Islet precursor cell (in vitro differentiated cells): ENCODE measurements at regions not wholly inside any gene's neighbourhood (a gene's known extent, or its start where the extent isn't known, plus 50 kb on each side); places are given as distances from the start of the nearest gene placed in this dataset.
"Not testable (repeated sequence)": the region's sequence is repeated elsewhere in the genome, so short reads cannot be mapped to it uniquely, and the experiment has no call there.

Experiments
- DNase-seq: peaks from one replicate; pipeline ENCODE4 v3.0.0-alpha.2; 2018

DNA sequence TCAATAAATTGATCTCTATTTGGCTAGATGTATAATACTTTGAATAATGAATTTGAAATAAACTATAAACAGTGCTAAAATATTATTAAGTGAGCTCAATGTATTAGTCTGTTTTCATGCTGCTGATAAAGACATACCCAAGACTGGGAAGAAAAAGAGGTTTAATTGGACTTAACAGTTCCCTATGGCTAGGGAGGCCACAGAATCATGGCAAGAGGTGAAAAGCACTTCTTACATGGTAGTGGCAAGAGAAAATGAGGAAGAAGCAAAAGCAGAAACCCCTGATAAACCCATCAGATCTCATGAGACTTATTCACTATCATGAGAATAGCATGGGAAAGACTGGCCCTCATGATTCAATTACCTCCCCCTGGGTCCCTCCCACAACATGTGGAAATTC, 2092.4 kb upstream of the ACO1 start:
- DNase-seq, result not testable (repeated sequence)

DNA sequence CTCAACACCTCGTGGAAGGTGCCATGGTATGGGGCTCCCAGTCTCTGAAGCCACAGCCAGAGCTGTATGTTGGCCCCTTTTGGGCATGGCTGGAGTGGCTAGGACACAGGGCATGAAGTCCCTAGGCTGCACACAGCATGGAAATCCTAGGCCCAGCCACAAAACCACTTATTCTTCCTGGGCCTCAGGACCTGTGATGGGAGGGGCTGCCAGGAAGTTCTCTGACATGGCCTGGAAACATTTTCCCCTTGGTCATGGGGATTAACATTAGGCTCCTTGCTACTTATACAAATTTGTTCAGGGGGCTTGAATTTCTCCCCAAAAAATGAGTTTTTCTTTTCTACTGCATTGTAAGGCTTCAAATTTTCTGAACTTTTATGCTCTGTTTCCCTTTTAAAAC, 2091.2 kb upstream of the ACO1 start:
- no peak for DNase-seq

DNA sequence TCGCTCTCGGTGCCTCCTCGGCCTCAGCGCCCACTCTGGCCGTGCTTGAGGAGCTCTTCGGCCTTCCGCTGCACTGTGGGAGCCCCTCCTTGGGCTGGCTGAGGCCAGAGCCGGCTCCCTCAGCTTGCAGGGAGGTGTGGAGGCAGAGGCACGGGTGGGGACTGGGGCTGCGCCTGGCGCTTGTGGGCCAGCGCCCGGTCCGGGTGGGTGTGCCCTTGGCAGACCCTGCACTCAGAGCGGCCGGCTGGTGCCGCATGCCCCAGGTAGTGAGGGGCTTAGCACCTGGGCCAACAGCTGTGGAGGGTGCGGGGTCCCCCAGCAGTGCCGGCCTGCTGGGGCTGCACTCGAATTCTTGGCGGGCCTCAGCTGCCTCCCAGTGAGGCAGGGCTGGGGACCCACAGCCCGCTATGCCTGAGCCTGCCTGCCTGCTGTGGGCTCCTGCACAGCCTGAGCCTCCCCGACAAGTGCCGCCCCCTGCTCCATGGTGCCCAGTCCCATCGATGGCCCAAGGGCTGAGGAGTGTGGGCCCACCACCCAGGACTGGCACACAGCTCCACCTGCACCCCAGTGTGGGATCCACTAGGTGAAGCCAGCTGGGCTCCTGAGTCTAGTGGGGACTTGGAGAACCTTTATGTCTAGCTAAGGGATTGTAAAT, 2085.2 kb upstream of the ACO1 start:
- no peak for DNase-seq

DNA sequence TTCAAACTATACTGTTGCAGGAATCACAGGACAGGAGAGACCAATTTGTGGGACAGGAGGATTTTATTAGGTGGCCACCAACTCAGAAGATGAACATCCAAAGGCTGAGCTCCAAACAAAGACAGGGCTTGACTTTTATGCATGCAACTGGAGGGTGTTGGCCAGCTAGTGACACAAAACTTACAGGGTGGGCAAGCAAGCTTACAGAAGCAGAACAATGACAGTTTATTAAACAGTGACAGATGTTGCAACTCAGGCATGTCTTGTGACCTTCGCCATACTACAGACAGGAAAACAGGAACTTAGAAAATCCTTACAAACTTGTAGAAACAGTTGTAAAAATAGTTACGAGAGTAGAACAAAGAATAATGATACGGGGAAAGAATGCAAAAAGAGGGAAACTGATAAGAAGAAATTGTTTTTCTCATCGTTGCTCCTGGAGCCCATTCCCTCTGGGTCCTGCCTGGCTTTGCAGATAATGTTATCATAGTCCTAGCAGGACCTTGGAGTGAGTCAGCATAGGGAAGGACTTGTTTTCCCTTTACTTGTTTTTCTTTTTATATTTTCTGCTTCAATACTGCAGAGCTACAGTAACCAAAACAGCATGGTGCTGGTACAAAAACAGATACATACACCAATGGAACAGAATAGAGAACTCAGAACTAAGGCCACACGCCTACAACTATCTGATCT, 2083.0 kb upstream of the ACO1 start:
- no peak for DNase-seq

DNA sequence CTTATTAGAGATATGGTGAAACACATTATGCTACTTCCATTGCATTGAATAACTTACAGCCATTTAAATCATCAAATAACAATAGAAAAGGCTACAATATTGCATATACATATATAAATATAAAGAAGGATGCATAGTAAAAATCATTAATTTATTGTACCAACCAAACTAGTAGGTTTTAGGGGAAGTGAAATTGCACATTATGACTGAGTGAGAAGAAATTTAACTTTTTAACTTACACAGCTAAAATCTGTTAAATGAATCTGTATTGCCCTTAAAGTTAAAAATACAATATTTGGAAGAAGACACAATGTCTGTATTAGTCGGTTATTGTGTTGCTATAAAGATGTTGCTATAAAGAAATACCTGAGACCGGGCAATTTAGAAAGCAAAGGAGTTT, 2073.7 kb upstream of the ACO1 start:
- no peak for DNase-seq

DNA sequence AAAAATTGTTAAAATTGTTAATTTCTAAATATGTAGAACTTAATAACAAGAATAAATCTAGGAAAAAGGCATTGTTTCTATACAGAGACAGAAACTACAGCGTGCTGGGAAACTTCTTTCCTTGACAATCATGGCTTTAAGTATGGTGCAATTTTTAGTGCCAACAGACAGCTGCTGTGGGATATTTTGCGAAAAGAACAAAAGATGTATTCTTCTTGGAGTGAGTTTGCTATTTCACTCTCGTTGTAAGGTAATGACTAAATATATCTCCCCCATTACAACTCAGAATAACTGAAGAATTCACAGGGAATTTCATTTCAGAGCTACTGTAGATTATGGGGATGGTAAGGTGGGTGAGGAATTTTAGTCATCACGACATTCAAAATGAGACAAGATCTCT, 2055.0 kb upstream of the ACO1 start:
- DNase-seq, result no peak

DNA sequence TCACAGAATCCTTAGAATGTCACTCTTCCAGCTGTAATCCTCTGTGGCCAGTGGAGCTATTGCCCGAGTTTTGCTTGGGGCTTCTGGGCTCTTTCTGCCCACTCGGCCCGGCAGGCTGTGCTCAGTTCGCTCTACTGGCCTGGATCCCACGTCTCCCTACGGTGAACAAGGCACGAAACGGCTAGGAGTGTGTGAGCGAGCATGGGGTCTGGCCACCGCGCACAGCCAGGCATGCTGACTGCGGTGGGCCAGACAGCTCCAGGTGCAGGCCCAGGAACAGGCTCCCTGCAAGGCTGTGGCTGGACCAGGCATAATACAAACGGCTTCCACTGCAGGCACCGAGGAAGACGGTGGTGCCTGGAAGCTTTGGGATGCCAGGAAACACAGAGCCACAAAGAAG, 2035.5 kb upstream of the ACO1 start:
- peak; percentile 47 for DNase-seq

DNA sequence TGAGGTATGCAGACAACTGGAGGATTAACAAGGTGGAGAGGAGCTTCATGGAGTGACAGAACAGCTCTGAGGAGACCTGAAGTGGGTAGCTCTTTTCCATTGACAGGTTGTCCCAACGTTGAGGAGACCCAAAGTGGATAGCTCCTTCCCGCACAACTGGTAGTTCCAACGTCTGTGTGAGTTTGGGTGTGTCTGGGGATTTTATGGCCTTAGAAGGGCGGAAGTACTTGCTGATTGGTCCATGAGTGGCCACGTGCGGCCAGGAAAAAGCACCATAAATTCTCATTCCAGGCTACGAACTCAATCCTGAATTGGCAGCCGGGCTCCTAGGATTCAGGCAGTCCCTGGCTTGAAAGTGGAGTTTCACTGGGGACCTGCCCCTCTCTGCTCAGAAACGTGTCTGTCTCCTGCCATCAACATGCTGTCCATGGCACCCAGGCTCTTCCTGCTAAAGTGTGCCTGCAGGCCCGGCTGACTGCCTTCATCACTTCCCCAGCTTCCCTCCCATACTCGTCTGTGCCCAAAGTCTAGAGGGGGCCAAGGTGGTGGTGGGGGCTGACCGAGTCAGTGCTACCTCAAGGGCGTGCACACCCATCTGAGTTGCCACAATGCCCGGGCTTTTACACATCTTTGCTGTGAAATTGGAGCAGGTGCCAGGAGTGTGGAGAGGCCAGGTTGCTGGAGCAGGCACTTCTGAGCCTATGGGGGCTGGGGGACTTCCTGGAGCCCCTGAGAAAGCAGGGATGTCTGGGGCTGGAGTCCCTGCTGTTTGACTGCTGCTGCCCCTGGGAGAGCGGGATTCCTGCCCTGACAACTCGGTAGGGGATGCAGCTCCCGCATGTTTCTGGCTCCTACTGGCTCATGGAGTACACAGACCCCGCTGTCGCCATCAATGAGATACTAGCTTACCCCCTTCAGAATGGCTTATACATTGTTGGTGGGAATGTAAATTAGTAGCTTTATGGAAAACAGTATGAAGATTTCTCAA, 2034.6 kb upstream of the ACO1 start:
- DNase-seq, result peak; percentile 47

DNA sequence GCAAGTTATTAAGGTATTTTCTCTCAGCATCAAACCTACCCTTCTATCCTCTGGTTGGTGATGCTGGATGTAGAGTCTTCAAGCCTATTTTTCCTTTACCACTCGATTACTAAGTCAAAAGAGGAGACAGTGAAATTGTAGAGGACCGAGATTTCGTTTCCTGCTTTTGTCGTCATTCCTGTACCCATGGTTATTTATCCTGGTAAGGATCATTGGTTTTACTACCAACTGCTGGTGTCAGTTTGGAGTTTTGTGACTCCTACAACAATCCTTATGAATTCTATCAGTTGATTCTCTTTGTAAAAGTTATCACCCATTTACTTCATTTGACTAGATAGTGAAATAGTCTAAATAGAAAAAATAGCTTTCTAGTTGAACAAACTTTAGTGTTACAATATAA, 2028.2 kb upstream of the ACO1 start:
- no peak for DNase-seq

DNA sequence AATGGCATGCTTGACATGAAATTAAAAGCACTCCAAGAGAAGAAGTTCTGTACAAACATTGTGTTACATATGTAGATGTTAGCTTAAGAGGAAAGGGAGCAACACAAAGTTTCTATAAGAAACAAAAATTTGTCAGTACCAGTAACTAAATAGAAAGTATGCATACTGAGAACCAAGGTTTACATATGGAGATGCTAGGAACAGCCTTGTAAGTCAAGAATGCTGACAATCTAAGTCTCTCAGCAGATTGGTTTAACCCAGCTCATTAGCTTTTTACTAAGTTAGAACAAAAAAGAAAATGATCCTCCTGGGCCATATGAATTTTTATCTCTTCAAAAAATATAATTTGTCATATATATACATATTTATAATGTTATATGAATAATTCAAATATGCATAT, 2022.1 kb upstream of the ACO1 start:
- DNase-seq, result no peak

DNA sequence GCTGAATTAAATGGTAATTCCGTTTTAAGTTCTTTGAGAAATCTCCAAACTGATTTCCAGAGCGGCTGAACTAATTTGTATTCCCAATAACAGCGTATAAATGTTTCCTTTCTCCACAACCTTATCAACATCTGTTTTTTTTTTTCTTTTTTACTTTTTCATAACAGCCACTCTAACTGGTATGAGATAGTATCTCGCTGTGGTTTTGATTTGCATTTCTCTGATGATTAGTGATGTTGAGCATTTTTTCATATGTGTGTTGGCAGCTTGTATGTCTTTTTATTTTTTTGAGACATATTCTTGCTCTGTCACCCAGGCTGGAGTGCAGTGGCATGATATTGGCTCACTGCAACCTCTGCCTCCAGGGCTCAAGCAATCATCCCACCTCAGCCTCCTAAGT, 2018.3 kb upstream of the ACO1 start:
- peak; percentile 48 for DNase-seq

DNA sequence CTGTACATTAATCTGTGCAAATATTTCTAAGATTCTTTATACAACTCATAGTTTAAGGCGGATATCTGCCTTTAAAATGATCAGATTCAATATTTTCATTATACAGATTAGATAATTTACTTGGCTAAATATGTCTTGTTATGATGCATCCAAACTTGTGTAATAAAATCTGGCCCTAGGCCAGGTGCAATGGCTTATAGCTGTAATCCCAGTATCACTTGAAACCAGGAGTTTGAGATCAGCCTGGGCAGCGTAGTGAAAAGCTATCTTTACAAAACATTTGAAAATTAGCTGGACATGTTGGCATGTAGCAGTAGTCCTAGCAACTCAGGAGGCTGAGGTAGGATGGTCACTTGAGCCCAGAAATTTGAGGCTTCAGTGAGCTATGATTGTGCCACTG, 2002.2 kb upstream of the ACO1 start:
- no peak for DNase-seq

DNA sequence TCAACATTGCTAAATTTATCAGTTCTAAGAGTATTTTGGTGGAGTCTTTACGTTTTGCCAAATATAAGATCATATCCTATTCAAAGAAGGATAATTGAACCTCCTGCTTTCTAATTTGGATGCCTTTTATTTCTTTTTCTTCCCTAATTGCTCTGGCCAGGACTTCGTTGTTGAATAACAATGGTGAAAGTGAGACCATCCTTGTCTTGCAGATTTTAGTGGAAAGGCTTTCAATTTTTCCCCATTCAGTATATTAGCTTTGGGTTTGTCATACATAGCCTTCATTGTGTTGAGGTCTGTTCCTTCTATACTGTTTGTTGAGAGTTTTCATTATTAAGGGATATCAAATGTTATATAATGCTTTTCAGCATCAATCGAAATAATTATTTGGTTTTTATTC, 1974.2 kb upstream of the ACO1 start:
- DNase-seq, result no peak

DNA sequence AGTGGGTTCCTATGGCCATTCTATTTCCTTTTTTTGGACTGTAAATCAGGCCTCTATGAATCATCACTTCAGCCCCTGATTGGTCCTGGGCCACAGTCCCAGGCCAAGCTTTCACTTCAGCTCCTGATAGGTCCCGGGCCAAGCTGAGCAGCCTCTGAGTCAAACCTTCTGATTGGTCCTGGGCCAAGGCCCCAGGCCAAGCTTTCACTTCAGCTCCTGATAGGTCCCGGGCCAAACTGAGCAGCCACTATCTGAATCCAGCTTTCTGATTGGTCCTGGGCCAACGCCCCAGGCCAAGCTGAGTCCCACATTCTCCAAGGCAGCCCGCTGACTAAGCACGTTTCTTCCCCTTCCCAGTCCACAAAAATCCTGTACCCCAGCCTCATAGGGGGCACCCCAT, 1972.9 kb upstream of the ACO1 start:
- DNase-seq, result no peak

DNA sequence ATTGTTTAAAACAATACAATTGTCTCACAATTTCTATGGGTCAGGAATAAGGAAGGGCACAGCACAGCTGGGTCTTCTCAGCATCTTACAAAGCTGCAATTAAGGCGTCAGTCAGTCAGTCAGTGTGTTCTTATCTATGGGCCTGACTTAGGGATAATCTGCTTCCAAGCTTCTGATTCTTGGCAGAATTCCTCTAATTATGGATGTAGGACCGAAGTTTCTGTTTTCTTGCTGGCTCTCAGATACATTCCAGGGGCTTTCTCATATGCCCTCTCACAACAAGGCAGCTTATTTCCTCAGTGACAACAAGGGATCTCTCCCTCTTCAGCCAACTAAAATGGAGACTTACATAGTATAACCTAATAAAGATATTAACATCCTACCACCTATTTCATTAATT, 1925.3 kb upstream of the ACO1 start:
- no peak for DNase-seq

DNA sequence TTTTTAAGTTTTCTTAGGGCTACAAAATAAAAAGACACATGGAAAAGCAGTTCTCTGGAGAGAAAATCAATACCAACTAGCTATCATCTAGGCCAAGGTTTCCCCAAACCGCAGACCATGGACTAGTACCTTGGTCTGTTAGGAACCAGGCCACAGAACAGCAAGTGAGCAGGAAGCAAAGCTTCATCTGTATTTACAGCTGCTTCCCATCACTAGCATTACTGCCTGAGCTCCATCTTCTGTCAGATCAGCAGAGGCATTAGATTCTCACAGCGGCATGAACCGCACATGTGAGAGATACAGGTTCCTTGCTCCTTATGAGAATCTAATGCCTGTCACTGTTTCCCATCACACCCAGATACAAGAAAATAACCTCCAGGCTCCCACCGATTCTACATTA, 1907.6 kb upstream of the ACO1 start:
- DNase-seq, result peak; percentile 42

DNA sequence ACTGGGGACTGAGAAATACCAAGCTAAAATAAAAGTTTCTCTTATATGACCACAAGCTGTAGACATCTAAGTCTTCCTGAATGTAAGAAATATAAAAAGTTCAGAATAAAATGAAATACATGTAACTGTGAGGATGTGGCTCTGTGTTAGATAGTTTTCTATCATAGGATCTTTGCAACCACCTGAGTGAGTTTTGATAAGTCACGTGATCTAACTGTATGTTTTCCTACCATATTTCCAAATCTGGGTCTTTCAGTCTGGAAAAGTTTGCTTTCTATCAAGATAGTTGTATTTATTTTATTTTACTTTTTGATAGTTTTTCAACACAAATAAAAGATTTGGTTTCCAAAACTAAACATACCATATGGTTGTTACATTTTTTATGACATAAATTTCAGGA, 1905.8 kb upstream of the ACO1 start:
- DNase-seq, result no peak

DNA sequence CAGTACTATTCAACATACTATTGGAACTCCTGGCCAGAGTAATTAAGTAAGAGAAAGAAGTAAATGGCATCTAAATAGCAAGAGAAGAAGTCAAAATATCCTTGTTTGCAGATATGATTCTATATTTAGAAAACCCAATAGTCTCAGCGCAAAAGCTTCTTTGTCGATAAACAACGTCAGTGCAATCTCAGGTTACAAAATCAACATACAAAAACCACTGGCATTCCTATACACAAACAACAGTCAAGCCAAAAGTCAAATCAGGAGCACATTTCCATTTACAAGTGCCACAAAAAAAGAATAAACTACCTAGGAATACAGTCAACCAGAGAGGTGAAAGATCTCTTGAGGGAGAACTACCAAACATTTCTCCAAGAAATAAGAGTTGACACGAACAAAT, 1901.9 kb upstream of the ACO1 start:
- no peak for DNase-seq

DNA sequence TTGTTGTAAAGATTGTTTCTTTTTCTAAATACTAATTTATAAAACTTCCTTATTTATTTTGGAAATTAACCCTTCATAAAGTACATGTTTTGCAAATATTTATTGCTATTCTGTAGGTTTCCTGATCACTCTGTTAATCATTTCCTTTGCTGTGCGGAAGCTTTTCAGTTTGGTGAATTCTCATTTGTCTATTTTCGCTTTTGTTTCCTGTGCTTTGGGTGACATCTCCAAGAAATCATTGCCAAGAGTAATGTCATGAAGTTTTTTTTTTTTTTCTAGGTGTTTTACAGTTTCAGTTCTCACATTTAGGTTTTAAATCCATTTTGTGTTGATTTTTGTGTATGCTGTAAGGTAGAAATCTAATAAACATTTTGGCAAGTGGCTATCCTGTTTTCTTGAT, 1899.8 kb upstream of the ACO1 start:
- no peak for DNase-seq

DNA sequence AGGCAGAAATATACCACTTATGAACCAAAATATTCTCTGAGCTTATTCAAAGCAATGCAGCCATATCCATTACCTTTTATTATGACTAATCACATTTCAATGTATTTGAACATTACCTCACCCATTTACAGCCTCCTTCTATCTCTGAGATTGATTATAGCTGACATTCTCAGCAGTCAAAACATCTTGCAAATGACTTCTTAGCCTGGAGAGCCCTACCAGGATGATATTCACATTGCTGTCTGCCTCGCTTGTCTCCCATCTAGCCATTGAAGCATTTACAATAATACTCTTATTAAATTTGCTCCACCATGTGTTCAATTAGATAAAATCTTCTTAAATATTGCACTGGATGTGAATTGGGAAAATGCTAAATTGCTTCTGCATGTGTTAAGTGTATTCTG, 1879.9 kb upstream of the ACO1 start:
- DNase-seq, result no peak

DNA sequence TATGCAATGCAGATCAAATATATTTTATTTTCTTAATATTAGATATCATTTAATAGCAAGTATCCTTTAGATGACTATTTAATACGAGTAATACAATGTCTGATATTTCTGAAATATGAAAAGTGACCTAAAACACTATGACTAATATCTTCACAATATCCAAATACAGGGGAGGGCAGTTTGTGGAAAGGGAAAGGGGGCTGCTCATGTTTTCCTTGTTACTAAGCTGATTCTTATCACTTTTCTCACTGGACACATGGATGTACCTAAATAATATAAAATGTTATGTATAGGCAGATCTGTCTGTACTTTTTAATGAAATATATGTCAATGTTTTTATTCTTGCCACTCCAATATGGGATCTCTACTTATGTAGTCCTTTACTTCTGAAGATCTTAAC, 1879.1 kb upstream of the ACO1 start:
- no peak for DNase-seq

DNA sequence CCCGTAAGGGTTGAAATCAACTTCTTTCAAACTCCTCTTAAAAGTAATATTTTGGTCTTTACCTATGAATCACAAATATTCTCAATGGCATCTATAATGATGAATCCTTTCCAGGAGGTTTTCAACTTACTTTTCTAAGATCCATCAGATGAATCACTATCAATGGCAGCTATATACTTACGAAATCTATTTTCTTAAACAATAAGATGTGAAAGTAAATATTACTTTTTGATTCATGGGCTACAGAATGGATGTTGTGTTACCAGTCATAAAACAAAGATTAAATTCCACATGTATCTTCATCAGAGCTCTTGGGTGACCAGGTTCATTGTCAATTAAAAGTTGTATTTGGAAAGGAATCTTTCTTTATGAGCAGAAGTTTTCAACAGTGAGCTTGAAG, 1877.7 kb upstream of the ACO1 start:
- no peak for DNase-seq

DNA sequence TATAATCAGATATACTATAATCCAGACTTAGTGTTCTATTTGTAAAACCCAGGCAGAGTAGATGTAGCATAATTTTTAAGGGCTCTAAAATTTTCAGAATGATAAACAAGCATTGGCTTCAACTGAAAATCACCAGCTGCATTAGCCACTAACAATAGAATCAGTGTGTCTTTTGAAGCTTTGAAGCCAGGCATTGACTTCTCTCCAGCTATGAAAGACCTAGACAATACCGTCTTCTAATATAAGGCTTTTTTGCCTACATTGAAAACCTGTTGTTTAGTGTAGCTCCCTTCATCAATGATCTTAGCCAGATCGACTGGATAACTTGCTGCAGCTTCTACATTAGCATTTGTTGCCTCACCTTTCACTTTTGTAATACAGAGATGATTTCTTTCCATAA, 1877.3 kb upstream of the ACO1 start:
- DNase-seq, result no peak

DNA sequence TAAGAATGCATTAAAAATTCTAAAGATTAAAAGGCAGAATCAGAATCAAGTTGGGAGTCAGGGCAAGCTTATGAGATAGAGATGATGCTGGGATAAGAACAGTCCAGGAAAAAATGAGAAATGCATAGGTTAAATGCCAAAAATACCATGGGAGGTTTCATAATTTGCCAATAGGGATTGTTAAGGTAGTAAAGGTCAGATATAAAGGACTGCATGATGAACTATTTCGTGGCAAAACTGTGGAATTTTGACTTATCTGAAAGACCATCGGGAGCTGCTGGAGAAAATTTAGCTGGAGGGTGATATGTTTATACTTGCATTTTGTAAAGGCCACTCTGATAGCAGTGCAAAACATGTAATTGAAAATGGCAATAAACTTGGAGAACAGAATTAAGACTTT, 1872.8 kb upstream of the ACO1 start:
- DNase-seq, result no peak
